H9 (cell line): ENCODE measurements at regions not wholly inside any gene's neighbourhood (a gene's known extent, or its start where the extent isn't known, plus 50 kb on each side); places are given as distances from the start of the nearest gene placed in this dataset.

ENCODE experiments used
- DNase-seq: peaks from one replicate; pipeline ENCODE4 v3.0.0-alpha.2; 2017
- H2AFZ ChIP-seq: one replicate; pipeline ENCODE4 v1.6.1; 2013; ENCODE audit warnings: mild to moderate bottlenecking, low read length, control low read depth, moderate library complexity
- H2AK5ac ChIP-seq: 2 replicates; pipeline ENCODE4 v1.6.1; 2013; ENCODE audit warnings: low read length, control low read depth, mixed read lengths; ENCODE audit not compliant: insufficient read length
- H2BK120ac ChIP-seq: one replicate; pipeline ENCODE4 v1.6.1; 2013; ENCODE audit warnings: low read depth, mild to moderate bottlenecking, low read length, control low read depth, inconsistent platforms; ENCODE audit not compliant: poor library complexity, severe bottlenecking
- H2BK12ac ChIP-seq: 2 replicates; pipeline ENCODE4 v1.6.1; 2013; ENCODE audit warnings: low read length, control low read depth, mixed read lengths, low read depth; ENCODE audit not compliant: insufficient read length
- H2BK15ac ChIP-seq: 2 replicates; pipeline ENCODE4 v1.6.1; 2013; ENCODE audit warnings: low read depth, low read length, control low read depth
- H2BK20ac ChIP-seq: one replicate; pipeline ENCODE4 v1.6.1; 2013; ENCODE audit warnings: low read depth, mild to moderate bottlenecking, low read length, control low read depth, inconsistent platforms; ENCODE audit not compliant: poor library complexity, severe bottlenecking
- H2BK5ac ChIP-seq: 2 replicates; pipeline ENCODE4 v1.6.1; 2013; ENCODE audit warnings: low read length, control low read depth, mixed read lengths; ENCODE audit not compliant: insufficient read length
- H3K14ac ChIP-seq: 2 replicates; pipeline ENCODE4 v1.6.1; 2013; ENCODE audit warnings: low read length, control low read depth; ENCODE audit not compliant: insufficient read depth
- H3K18ac ChIP-seq: 2 replicates; pipeline ENCODE4 v1.6.1; 2013; ENCODE audit warnings: low read depth, mild to moderate bottlenecking, mixed read lengths, low read length, control low read depth; ENCODE audit not compliant: insufficient read length
- H3K23ac ChIP-seq: 2 replicates; pipeline ENCODE4 v1.6.1; 2013; ENCODE audit warnings: low read length, control low read depth, mixed read lengths, low read depth; ENCODE audit not compliant: insufficient read length
- H3K23me2 ChIP-seq: 2 replicates; pipeline ENCODE4 v1.6.1; 2013; ENCODE audit warnings: low read depth, mild to moderate bottlenecking, mixed read lengths, low read length, control low read depth; ENCODE audit not compliant: insufficient read length, poor library complexity, severe bottlenecking
- H3K27ac ChIP-seq: 2 replicates; pipeline ENCODE4 v1.5.1; 2013; ENCODE audit warnings: low read length, control low read depth, mixed read lengths, low read depth; ENCODE audit not compliant: insufficient read length
- H3K27me3 ChIP-seq: 2 replicates; pipeline ENCODE4 v1.6.1; 2013; ENCODE audit warnings: low read length, control low read depth, inconsistent platforms; ENCODE audit not compliant: insufficient read depth
- H3K4ac ChIP-seq: 2 replicates; pipeline ENCODE4 v1.6.1; 2013; ENCODE audit warnings: low read depth, mild to moderate bottlenecking, control low read depth, inconsistent platforms, low read length, moderate library complexity
- H3K4me1 ChIP-seq: 2 replicates; pipeline ENCODE4 v1.6.1; 2013; ENCODE audit warnings: low read length, control low read depth, inconsistent platforms; ENCODE audit not compliant: insufficient read depth
- H3K4me2 ChIP-seq: 2 replicates; pipeline ENCODE4 v1.6.1; 2013; ENCODE audit warnings: low read length, control low read depth, mixed read lengths; ENCODE audit not compliant: insufficient read length, insufficient read depth
- H3K56ac ChIP-seq: 2 replicates; pipeline ENCODE4 v1.6.1; 2013; ENCODE audit warnings: low read depth, mild to moderate bottlenecking, mixed read lengths, low read length, control low read depth; ENCODE audit not compliant: insufficient read length
- H3K79me1 ChIP-seq: 2 replicates; pipeline ENCODE4 v1.6.1; 2013; ENCODE audit warnings: low read depth, mild to moderate bottlenecking, moderate library complexity, low read length, control low read depth, inconsistent platforms; ENCODE audit not compliant: insufficient read depth, poor library complexity, severe bottlenecking
- H3K79me2 ChIP-seq: 2 replicates; pipeline ENCODE4 v1.6.1; 2013; ENCODE audit warnings: low read length, control low read depth, inconsistent platforms; ENCODE audit not compliant: insufficient read depth
- H3K9ac ChIP-seq: 2 replicates; pipeline ENCODE4 v1.6.1; 2013; ENCODE audit warnings: low read length, control low read depth, mixed read lengths; ENCODE audit not compliant: insufficient read length; ENCODE audit errors: extremely low read depth
- H3K9me3 ChIP-seq: one replicate; pipeline ENCODE4 v1.6.1; 2013; ENCODE audit warnings: low read depth, low read length, inconsistent platforms; ENCODE audit not compliant: control insufficient read depth
- H3T11ph ChIP-seq: one replicate; pipeline ENCODE4 v1.6.1; 2013; ENCODE audit warnings: mild to moderate bottlenecking, low read length, control low read depth, inconsistent platforms
- H4K20me1 ChIP-seq: one replicate; pipeline ENCODE4 v1.6.1; 2013; ENCODE audit not compliant: control insufficient read depth, insufficient read length, insufficient read depth
- H4K5ac ChIP-seq: 2 replicates; pipeline ENCODE4 v1.6.1; 2013; ENCODE audit warnings: low read depth, mild to moderate bottlenecking, mixed read lengths, low read length, control low read depth; ENCODE audit not compliant: insufficient read length
- H4K8ac ChIP-seq: replicated peaks from 2 replicates; pipeline ENCODE4 v1.6.1; 2013; ENCODE audit warnings: low read length, control low read depth, mixed read lengths, low read depth; ENCODE audit not compliant: insufficient read length
- H4K91ac ChIP-seq: 2 replicates; pipeline ENCODE4 v1.6.1; 2013; ENCODE audit warnings: low read depth, mild to moderate bottlenecking, moderate library complexity, mixed read lengths, low read length, control low read depth; ENCODE audit not compliant: insufficient read length
- H3K27ac Mint-ChIP-seq, 3 experiments: 2 replicates in 2 of 3; 3 replicates in 1 of 3; pipeline ENCODE4 v1.8.0; 2020 to 2021; ENCODE audit warnings: mixed read lengths in 3 of 3, mild to moderate bottlenecking in 1 of 3, moderate library complexity in 1 of 3
- H3K27me3 Mint-ChIP-seq: 2 replicates; pipeline ENCODE4 v1.8.0; 2021; ENCODE audit warnings: low read depth, mild to moderate bottlenecking, moderate library complexity, mixed read lengths
- H3K36me3 Mint-ChIP-seq, 3 experiments: 2 replicates in 2 of 3; 3 replicates in 1 of 3; pipeline ENCODE4 v1.8.0; 2020 to 2021; ENCODE audit warnings: low read depth in 3 of 3, mixed read lengths in 3 of 3; ENCODE audit not compliant: insufficient read depth in 1 of 3
- H3K4me1 Mint-ChIP-seq, 2 experiments: 2 replicates each; pipeline ENCODE4 v1.8.0; 2020; ENCODE audit warnings: mixed read lengths in 2 of 2
- H3K4me3 Mint-ChIP-seq, 2 experiments: 2 replicates in 1 of 2; 3 replicates in 1 of 2; pipeline ENCODE4 v1.8.0; 2020 to 2021; ENCODE audit warnings: mild to moderate bottlenecking in 2 of 2, mixed read lengths in 2 of 2, moderate library complexity in 1 of 2
- H3K9me3 Mint-ChIP-seq, 2 experiments: 2 replicates in 1 of 2; 3 replicates in 1 of 2; pipeline ENCODE4 v1.8.0; 2020; ENCODE audit warnings: mild to moderate bottlenecking in 2 of 2, mixed read lengths in 2 of 2, moderate library complexity in 1 of 2
- WGBS: extraction: QIAGEN DNeasy Blood & Tissue Kit; methylation state at CpG from one replicate; pipeline ENCODE4 v1.1.7; 2013; ENCODE audit warnings: missing lambda C conversion rate, low lambda C conversion rate, mixed read lengths; ENCODE audit not compliant: insufficient read length; ENCODE audit errors: extremely low coverage; 5-methylcytosine and 5-hydroxymethylcytosine counted together
- TF ChIP-seq, protein P1 (sequence below): fragments of 200-600 bp; sonication (generic); conservative IDR thresholded peaks from 3 replicates; pipeline ENCODE4 v1.8.0; 2021; ENCODE audit warnings: antibody characterized with exemption, mild to moderate bottlenecking

DNA sequence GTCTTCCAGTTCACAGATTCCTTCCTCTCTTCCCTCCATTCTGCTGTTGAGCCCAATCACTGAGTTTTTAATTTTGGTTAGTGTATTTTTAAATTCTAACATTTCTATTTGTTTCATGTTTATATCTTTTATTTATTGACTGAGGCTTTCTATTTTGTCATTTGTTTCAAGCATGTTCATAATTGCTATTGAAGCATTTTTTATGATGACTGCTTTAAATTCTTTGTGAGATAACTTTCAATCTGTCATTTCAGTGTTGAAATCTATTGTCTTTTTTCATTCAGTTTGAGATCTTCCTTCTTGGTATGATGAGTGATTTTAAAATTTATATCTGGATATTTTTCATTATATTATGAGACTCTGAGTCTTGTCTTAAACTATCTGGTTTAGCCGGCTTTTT, 192.3 kb downstream of the RPLP1 start:
- H3K27me3 ChIP-seq: no peaks in the 10 kb centered on the region
- Mint-ChIP-seq H3K4me3 (no peak overlapping the region), H3K27ac (no peak overlapping the region), H3K9me3 (peaks cover 11 to 15% of the 10 kb centered on the region in 2 experiments), H3K27me3 (peaks cover 2% of the 10 kb centered on the region), H3K36me3 (peaks cover 0 to 10% (median 3%) of the 10 kb centered on the region in 3 experiments; a peak in 3 of 7 replicates), H3K4me1 (peaks cover 33 to 34% of the 10 kb centered on the region in 2 experiments)
- no peak overlapping the region for H3K4ac ChIP-seq
- H3K18ac ChIP-seq: no peak overlapping the region
- H2BK120ac ChIP-seq: no peak overlapping the region
- TF ChIP-seq, protein P1, sequence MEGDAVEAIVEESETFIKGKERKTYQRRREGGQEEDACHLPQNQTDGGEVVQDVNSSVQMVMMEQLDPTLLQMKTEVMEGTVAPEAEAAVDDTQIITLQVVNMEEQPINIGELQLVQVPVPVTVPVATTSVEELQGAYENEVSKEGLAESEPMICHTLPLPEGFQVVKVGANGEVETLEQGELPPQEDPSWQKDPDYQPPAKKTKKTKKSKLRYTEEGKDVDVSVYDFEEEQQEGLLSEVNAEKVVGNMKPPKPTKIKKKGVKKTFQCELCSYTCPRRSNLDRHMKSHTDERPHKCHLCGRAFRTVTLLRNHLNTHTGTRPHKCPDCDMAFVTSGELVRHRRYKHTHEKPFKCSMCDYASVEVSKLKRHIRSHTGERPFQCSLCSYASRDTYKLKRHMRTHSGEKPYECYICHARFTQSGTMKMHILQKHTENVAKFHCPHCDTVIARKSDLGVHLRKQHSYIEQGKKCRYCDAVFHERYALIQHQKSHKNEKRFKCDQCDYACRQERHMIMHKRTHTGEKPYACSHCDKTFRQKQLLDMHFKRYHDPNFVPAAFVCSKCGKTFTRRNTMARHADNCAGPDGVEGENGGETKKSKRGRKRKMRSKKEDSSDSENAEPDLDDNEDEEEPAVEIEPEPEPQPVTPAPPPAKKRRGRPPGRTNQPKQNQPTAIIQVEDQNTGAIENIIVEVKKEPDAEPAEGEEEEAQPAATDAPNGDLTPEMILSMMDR: no peak
- DNase-seq: no peak
- H2BK20ac ChIP-seq: no peak overlapping the region
- no peaks in the 10 kb centered on the region for H3K9me3 ChIP-seq
- H3K23ac ChIP-seq: no peak overlapping the region
- H3K27ac ChIP-seq: no peak overlapping the region
- no peak overlapping the region for H2BK15ac ChIP-seq
- no peaks in the 10 kb centered on the region for H3K79me2 ChIP-seq
- H2AK5ac ChIP-seq: no peak overlapping the region
- H2BK12ac ChIP-seq: no peak overlapping the region
- H3K79me1 ChIP-seq: no peaks in the 10 kb centered on the region
- no peak overlapping the region for H4K5ac ChIP-seq
- WGBS: no CpG with 5 or more reads among the region's 1 CpG
- H3K4me1 ChIP-seq: peaks cover 23% of the 10 kb centered on the region; the same call in 1 of the 2 replicates
- H4K91ac ChIP-seq: no peak overlapping the region
- no peak overlapping the region for H3K56ac ChIP-seq
- no peak overlapping the region for H4K8ac ChIP-seq
- no peak overlapping the region for H3K9ac ChIP-seq
- H3K23me2 ChIP-seq: no peaks in the 10 kb centered on the region
- H3T11ph ChIP-seq: no peak overlapping the region
- H2BK5ac ChIP-seq: no peak overlapping the region
- no peaks in the 10 kb centered on the region for H4K20me1 ChIP-seq
- no peak overlapping the region for H3K4me2 ChIP-seq
- H3K14ac ChIP-seq: no peak overlapping the region
- H2AFZ ChIP-seq: no peak overlapping the region
